Fibroblast of lung (primary cell): ENCODE measurements at regions not wholly inside any gene's neighbourhood (a gene's known extent, or its start where the extent isn't known, plus 50 kb on each side); places are given as distances from the start of the nearest gene placed in this dataset.

ENCODE experiments used
- DNase-seq, 2 donors: peaks; one replicate each; pipeline versions ENCODE4 v3.0.0 to v3.0.0-alpha.2; 2010; ENCODE audit warnings: low read depth in 2 of 2
- H2AFZ ChIP-seq: 2 replicates; pipeline ENCODE4 v1.5.1; 2012; ENCODE audit warnings: low read length, control low read depth, inconsistent platforms
- H3K27ac ChIP-seq: 2 replicates; pipeline ENCODE4 v1.5.1; 2011; ENCODE audit warnings: low read length, control low read depth; ENCODE audit not compliant: insufficient read depth
- H3K27me3 ChIP-seq: 2 replicates; pipeline ENCODE4 v1.5.1; 2011; ENCODE audit warnings: mild to moderate bottlenecking, low read length; ENCODE audit not compliant: control insufficient read depth, insufficient read depth
- H3K36me3 ChIP-seq: 2 replicates; pipeline ENCODE4 v1.5.1; 2011; ENCODE audit warnings: low read length; ENCODE audit not compliant: control insufficient read depth, insufficient read depth
- H3K4me1 ChIP-seq: 2 replicates; pipeline ENCODE4 v1.5.1; 2011; ENCODE audit warnings: low read length; ENCODE audit not compliant: control insufficient read depth, insufficient read depth; ENCODE audit errors: extremely low read depth
- H3K4me2 ChIP-seq: 2 replicates; pipeline ENCODE4 v1.5.1; 2011; ENCODE audit warnings: low read length, control low read depth; ENCODE audit not compliant: insufficient read depth; ENCODE audit errors: extremely low read depth
- H3K4me3 ChIP-seq, 4 experiments: fragments of 200-600 bp in 1 of 4; sonication (generic) in 1 of 4; replicated peaks in 1 of 4; 2 replicates each; pipeline ENCODE4 v1.5.1; 2011 to 2016; ENCODE audit warnings: low read length in 4 of 4, low read depth in 3 of 4, mild to moderate bottlenecking in 3 of 4, control low read depth in 2 of 4, inconsistent platforms in 1 of 4, mixed read lengths in 1 of 4; ENCODE audit not compliant: insufficient read depth in 1 of 4; ENCODE audit errors: control extremely low read depth in 1 of 4
- H3K79me2 ChIP-seq: 2 replicates; pipeline ENCODE4 v1.5.1; 2012; ENCODE audit warnings: mild to moderate bottlenecking, low read length, inconsistent platforms; ENCODE audit not compliant: control insufficient read depth, insufficient read depth
- H3K9ac ChIP-seq: 2 replicates; pipeline ENCODE4 v1.5.1; 2011; ENCODE audit warnings: mild to moderate bottlenecking, low read length, control low read depth; ENCODE audit not compliant: insufficient read depth
- H3K9me3 ChIP-seq: 2 replicates; pipeline ENCODE4 v1.5.1; 2012; ENCODE audit warnings: low read depth, low read length; ENCODE audit not compliant: control insufficient read depth, insufficient read depth
- H4K20me1 ChIP-seq: 2 replicates; pipeline ENCODE4 v1.5.1; 2011; ENCODE audit warnings: low read length; ENCODE audit not compliant: control insufficient read depth, insufficient read depth; ENCODE audit errors: extremely low read depth
- EZH2 ChIP-seq: IDR thresholded peaks from 2 replicates; pipeline ENCODE4 v1.5.1; 2012; ENCODE audit warnings: low read length, control low read depth, mild to moderate bottlenecking; ENCODE audit errors: missing control alignments
- TF ChIP-seq, protein P1 (sequence below), 2 donors: IDR thresholded peaks in 1 of 2; conservative IDR thresholded peaks in 1 of 2; 1 replicate in 1 of 2; 2 replicates in 1 of 2; pipeline ENCODE4 v1.5.1; 2011 to 2012; ENCODE audit warnings: low read length in 2 of 2, control low read depth in 1 of 2, inconsistent platforms in 1 of 2, low read depth in 1 of 2, mild to moderate bottlenecking in 1 of 2

DNA sequence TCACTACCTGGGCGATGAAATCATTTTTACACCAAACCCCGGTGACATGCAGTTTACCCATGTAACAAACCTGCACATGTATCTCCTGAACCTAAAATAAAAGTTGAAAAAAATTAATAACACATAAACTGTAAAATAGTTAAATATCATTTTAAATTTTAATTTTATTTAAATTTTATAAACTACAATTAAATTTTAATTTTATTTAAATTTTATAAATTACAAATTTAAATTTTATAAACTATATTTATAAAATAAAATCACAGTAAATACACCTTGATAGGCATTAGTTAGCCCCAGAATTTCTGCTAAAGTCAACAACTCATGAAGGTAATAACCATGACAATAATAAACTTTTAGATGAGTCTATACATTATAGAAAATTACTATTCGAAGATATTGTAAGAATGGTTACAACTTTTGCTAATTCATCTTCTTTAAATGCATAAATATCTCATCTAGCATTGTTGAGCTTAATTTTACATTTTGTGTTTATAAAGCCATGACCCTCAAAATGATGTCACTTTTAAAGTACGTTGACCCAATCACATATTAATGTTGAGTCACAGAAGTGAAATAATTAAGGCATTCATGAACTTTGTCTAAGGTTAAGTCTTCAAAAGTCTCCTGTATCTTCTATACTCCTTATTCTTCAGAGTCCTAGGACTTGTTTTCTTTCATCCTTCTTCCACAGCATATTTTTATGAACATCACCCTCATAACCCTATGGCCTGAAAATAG lies 755.8 kb upstream of the LCORL start:
- Histone ChIP-seq H3K9ac (no peak overlapping the region), H3K4me3 (no peak overlapping the region), H3K36me3 (no peaks in the 10 kb centered on the region), H3K27me3 (no peaks in the 10 kb centered on the region), H3K27ac (no peak overlapping the region), H3K79me2 (no peaks in the 10 kb centered on the region), H4K20me1 (no peaks in the 10 kb centered on the region), H3K9me3 (no peaks in the 10 kb centered on the region), H2AFZ (no peak overlapping the region), H3K4me2 (no peak overlapping the region), H3K4me1 (no peaks in the 10 kb centered on the region)
- DNase-seq = no peak
- TF ChIP-seq, protein P1, sequence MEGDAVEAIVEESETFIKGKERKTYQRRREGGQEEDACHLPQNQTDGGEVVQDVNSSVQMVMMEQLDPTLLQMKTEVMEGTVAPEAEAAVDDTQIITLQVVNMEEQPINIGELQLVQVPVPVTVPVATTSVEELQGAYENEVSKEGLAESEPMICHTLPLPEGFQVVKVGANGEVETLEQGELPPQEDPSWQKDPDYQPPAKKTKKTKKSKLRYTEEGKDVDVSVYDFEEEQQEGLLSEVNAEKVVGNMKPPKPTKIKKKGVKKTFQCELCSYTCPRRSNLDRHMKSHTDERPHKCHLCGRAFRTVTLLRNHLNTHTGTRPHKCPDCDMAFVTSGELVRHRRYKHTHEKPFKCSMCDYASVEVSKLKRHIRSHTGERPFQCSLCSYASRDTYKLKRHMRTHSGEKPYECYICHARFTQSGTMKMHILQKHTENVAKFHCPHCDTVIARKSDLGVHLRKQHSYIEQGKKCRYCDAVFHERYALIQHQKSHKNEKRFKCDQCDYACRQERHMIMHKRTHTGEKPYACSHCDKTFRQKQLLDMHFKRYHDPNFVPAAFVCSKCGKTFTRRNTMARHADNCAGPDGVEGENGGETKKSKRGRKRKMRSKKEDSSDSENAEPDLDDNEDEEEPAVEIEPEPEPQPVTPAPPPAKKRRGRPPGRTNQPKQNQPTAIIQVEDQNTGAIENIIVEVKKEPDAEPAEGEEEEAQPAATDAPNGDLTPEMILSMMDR (conservative IDR thresholded peaks at IDR 0.05 in 1 of 2, IDR thresholded peaks at IDR 0.05 in 1 of 2; ENCODE audit: low read depth in 1 of 2, low read length in 2 of 2) = no peak
- no peak for TF ChIP-seq EZH2

DNA sequence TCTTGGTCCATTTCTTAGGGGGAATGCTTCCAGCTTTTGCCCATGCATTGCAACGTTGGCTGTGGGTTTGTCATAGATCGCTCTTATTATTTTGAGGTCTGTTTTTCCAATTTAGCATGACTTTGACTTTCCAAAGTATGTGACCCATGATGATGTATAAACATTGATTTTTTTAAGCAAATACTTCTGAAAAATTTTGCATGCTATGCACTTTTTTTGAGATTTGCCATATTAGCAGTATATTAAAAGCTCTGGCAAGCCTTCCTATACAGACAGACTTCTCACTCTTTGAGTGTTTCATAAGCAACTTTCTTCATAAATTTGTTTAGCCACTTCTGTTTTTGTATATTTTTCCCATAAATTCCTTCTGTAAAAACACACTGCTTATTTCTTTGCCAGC lies 746.4 kb upstream of the LCORL start:
- Histone ChIP-seq H3K9me3 (no peaks in the 10 kb centered on the region), H3K27ac (no peak overlapping the region), H3K79me2 (no peaks in the 10 kb centered on the region), H3K27me3 (no peaks in the 10 kb centered on the region), H3K4me1 (no peaks in the 10 kb centered on the region), H3K4me2 (no peak overlapping the region), H2AFZ (no peak overlapping the region), H3K9ac (no peak overlapping the region), H3K36me3 (no peaks in the 10 kb centered on the region), H4K20me1 (no peaks in the 10 kb centered on the region), H3K4me3 (no peak overlapping the region)
- TF ChIP-seq, protein P1 (conservative IDR thresholded peaks at IDR 0.05 in 1 of 2, IDR thresholded peaks at IDR 0.05 in 1 of 2; ENCODE audit: low read depth in 1 of 2, low read length in 2 of 2) = no peak
- no peak for TF ChIP-seq EZH2
- DNase-seq = no peak

DNA sequence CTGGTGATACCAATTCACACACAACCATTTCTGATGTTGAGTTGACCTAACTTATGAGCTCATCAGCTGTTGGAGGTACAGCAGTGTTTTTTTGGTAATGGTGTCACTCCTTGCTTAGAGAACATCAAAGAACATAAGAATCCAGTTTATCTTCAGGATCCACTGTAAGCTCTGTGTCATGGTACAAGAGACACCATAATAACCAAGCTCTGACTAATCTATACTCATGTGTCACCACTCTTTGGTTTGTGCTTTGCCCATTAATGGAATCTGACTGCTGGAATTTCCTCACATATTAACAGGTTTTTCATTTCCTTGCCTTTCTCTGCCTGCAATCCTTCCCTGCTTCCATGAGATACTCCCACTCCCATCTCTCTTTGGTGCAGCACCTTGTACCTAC lies 735.1 kb upstream of the LCORL start:
- TF ChIP-seq, protein P1 (conservative IDR thresholded peaks at IDR 0.05 in 1 of 2, IDR thresholded peaks at IDR 0.05 in 1 of 2; ENCODE audit: low read depth in 1 of 2, low read length in 2 of 2) = no peak
- no peak for TF ChIP-seq EZH2
- no peak overlapping the region for H2AFZ ChIP-seq
- DNase-seq = no peak
- H3K4me3 ChIP-seq = no peak overlapping the region
- H3K27ac ChIP-seq = no peak overlapping the region
- no peaks in the 10 kb centered on the region for H3K36me3 ChIP-seq
- no peaks in the 10 kb centered on the region for H3K9me3 ChIP-seq
- no peak overlapping the region for H3K4me2 ChIP-seq
- H3K27me3 ChIP-seq = no peaks in the 10 kb centered on the region
- no peak overlapping the region for H3K9ac ChIP-seq
- no peaks in the 10 kb centered on the region for H4K20me1 ChIP-seq
- H3K79me2 ChIP-seq = no peaks in the 10 kb centered on the region
- no peaks in the 10 kb centered on the region for H3K4me1 ChIP-seq
